Panc1 (cell line): ENCODE measurements at regions not wholly inside any gene's neighbourhood (a gene's known extent, or its start where the extent isn't known, plus 50 kb on each side); places are given as distances from the start of the nearest gene placed in this dataset.

ENCODE experiments used
- ATAC-seq: fragments of 200-7000 bp; cut with Tn5 transposase; 2 replicates; pipeline ENCODE4 v1.9.1; 2020; ENCODE audit warnings: mild to moderate bottlenecking, moderate library complexity
- BruUV-seq: library from RNA; stranded (reverse); fragments of 400-500 nt; replicated peaks from 2 replicates; lab custom pipeline; 2021; lab: Mats Ljungman, UMichigan
- CTCF ChIA-PET: fragments of 300-600 bp; sonication (Branson Sonifier 250); formaldehyde crosslinking; loops from one replicate; lab custom pipeline; 2022; ENCODE audit warnings: antibody characterized with exemption; lab: Charles Lee
- POLR2A ChIA-PET: fragments of 300-600 bp; sonication (Branson Sonifier 250); formaldehyde crosslinking; loops from one replicate; lab custom pipeline; 2022; ENCODE audit warnings: antibody characterized with exemption; lab: Charles Lee
- DNase-seq: peaks from one replicate; pipeline ENCODE4 v3.0.0-alpha.2; 2010; ENCODE audit warnings: low read depth, low spot score
- H3K27ac ChIP-seq: 2 replicates; pipeline ENCODE4 v1.5.1; 2011; ENCODE audit warnings: mild to moderate bottlenecking, low read length, inconsistent platforms
- H3K27me3 ChIP-seq: fragments of 200-500 bp; sonication (Bioruptor generic); 2 replicates; pipeline ENCODE4 v1.6.0; 2014; ENCODE audit warnings: low read length, inconsistent platforms; ENCODE audit not compliant: control insufficient read depth, insufficient read depth
- H3K36me3 ChIP-seq: fragments of 200-500 bp; sonication (Bioruptor generic); 2 replicates; pipeline ENCODE4 v1.5.1; 2014; ENCODE audit warnings: inconsistent platforms, mild to moderate bottlenecking, low read length, moderate library complexity; ENCODE audit not compliant: control insufficient read depth, insufficient read depth
- H3K4me1 ChIP-seq: 2 replicates; pipeline ENCODE4 v1.5.1; 2011; ENCODE audit warnings: inconsistent platforms, mild to moderate bottlenecking, low read length, moderate library complexity; ENCODE audit not compliant: control insufficient read depth, insufficient read depth
- H3K4me3 ChIP-seq, 2 experiments: 2 replicates each; pipeline ENCODE4 v1.5.1; 2011 to 2012; ENCODE audit warnings: low read depth in 2 of 2, low read length in 2 of 2, mild to moderate bottlenecking in 2 of 2, inconsistent platforms in 1 of 2, moderate library complexity in 1 of 2
- H3K9me3 ChIP-seq: fragments of 200-500 bp; sonication (Bioruptor generic); 2 replicates; pipeline ENCODE4 v1.5.1; 2014; ENCODE audit warnings: low read depth, mild to moderate bottlenecking, inconsistent platforms, low read length, moderate library complexity; ENCODE audit not compliant: control insufficient read depth, insufficient read depth
- CTCF ChIP-seq: fragments of 450-650 bp; IDR thresholded peaks from 2 replicates; pipeline ENCODE4 v1.5.1; 2017; ENCODE audit warnings: mild to moderate bottlenecking
- POLR2AphosphoS5 ChIP-seq: IDR thresholded peaks from 2 replicates; pipeline ENCODE4 v1.6.1; 2012; ENCODE audit warnings: mild to moderate bottlenecking, low read depth, low read length, moderate library complexity
- REST ChIP-seq, 2 experiments: IDR thresholded peaks; 2 replicates each; pipeline ENCODE4 v1.6.1; 2011 to 2012; ENCODE audit warnings: low read depth in 2 of 2, control low read depth in 1 of 2, low read length in 1 of 2, mild to moderate bottlenecking in 1 of 2, moderate library complexity in 1 of 2; ENCODE audit not compliant: insufficient read depth in 1 of 2
- SIN3A ChIP-seq: IDR thresholded peaks from 2 replicates; pipeline ENCODE4 v1.6.1; 2012; ENCODE audit warnings: low read depth, mild to moderate bottlenecking, low read length, moderate library complexity, borderline replicate concordance; ENCODE audit not compliant: insufficient read depth
- TCF7L2 ChIP-seq: IDR thresholded peaks from 2 replicates; pipeline ENCODE4 v1.6.1; 2011; ENCODE audit warnings: mild to moderate bottlenecking, low read depth, low read length, inconsistent platforms
- in situ Hi-C: cut with HindIII; loops from 2 replicates; pipeline ENCODE4 v1.10.0; 2016; ENCODE audit warnings: low sequenced_read_pairs, low pct_unique_long_range_greater_than_20kb
- intact Hi-C: fragments of 100-400 bp; cut with micrococcal nuclease; formaldehyde crosslinking; loops from one replicate; pipeline ENCODE4 v1.10.0; 2022; ENCODE audit not compliant: unreplicated experiment

GRCh38 chr2:154941379-154941778, 242.9 kb downstream of the KCNJ3 start:
- no TSS peak for BruUV-seq
- TF ChIP-seq POLR2AphosphoS5 (no peak), TCF7L2 (no peak), CTCF (no peak), REST (IDR thresholded peaks at IDR 0.05; ENCODE audit: insufficient read depth in 1 of 2, low read depth in 2 of 2, low read length in 1 of 2) (no peak), SIN3A (no peak)
- ChIA-PET CTCF (no interaction called here), POLR2A (no interaction called here)
- DNase-seq = no peak
- Histone ChIP-seq H3K36me3 (no peaks in the 10 kb centered on the region; the same call in 1 of the 2 replicates), H3K9me3 (no peaks in the 10 kb centered on the region), H3K27ac (no peak overlapping the region), H3K4me1 (peaks cover 8% of the 10 kb centered on the region; the same call in 1 of the 2 replicates), H3K4me3 (no peak overlapping the region), H3K27me3 (no peaks in the 10 kb centered on the region)
- in situ Hi-C loops (no loop called here), intact Hi-C loops (no loop called here)
- no peak for ATAC-seq

GRCh38 chr2:154934213-154934612, 235.7 kb downstream of the KCNJ3 start:
- DNase-seq = no peak
- intact Hi-C loops = no loop called here
- Histone ChIP-seq H3K36me3 (no peaks in the 10 kb centered on the region), H3K4me3 (no peak overlapping the region), H3K4me1 (peaks cover under 1% of the 10 kb centered on the region; the same call in 1 of the 2 replicates), H3K27ac (no peak overlapping the region), H3K27me3 (no peaks in the 10 kb centered on the region), H3K9me3 (no peaks in the 10 kb centered on the region)
- ChIA-PET CTCF (no interaction called here), POLR2A (no interaction called here)
- ATAC-seq = no peak
- no peak for TF ChIP-seq REST (IDR thresholded peaks at IDR 0.05; ENCODE audit: insufficient read depth in 1 of 2, low read depth in 2 of 2, low read length in 1 of 2)
- no peak for TF ChIP-seq TCF7L2
- no peak for TF ChIP-seq POLR2AphosphoS5
- no peak for TF ChIP-seq CTCF
- TF ChIP-seq SIN3A = no peak
- in situ Hi-C loops = no loop called here
- no TSS peak for BruUV-seq
